OCI-LY3 (cell line): ENCODE measurements at regions not wholly inside any gene's neighbourhood (a gene's known extent, or its start where the extent isn't known, plus 50 kb on each side); places are given as distances from the start of the nearest gene placed in this dataset.

Source experiments
- CTCF ChIP-seq: fragments of 200-600, 300-600 bp; sonication (generic); IDR thresholded peaks from 2 replicates; pipeline ENCODE4 v1.5.1; 2014; ENCODE audit warnings: antibody characterized with exemption, low read length, low read depth
- EZH2phosphoT487 ChIP-seq: fragments of 200-600 bp; shearing (Covaris generic); IDR thresholded peaks from 2 replicates; pipeline ENCODE4 v1.6.1; 2018; ENCODE audit warnings: antibody characterized with exemption, mixed run types, low read depth

GRCh38 chr3:68234076-68234780, 579.8 kb upstream of the SUCLG2 start:
- TF ChIP-seq CTCF (no peak), EZH2phosphoT487 (no peak)
